Uterus (tissue), 2 donors: ENCODE measurements at regions not wholly inside any gene's neighbourhood (a gene's known extent, or its start where the extent isn't known, plus 50 kb on each side); places are given as distances from the start of the nearest gene placed in this dataset.

Experiments
- POLR2A ChIP-seq, 2 donors: fragments of 450-650 bp; IDR thresholded peaks; one replicate each; pipeline ENCODE4 v1.6.1; 2016; ENCODE audit warnings: antibody characterized with exemption in 2 of 2, mild to moderate bottlenecking in 1 of 2, moderate library complexity in 1 of 2
- TF ChIP-seq, protein P1 (sequence below), 4 experiments: fragments of 200-600 bp in 2 of 4; fragments of 450-650 bp in 2 of 4; sonication (generic) in 2 of 4; IDR thresholded peaks; one replicate each; pipeline ENCODE4 v1.5.1; 2016 to 2019; ENCODE audit warnings: antibody characterized with exemption in 4 of 4, mild to moderate bottlenecking in 2 of 4, moderate library complexity in 1 of 4

GRCh38 chr5:4159681-4160080 lies 564.0 kb downstream of the IRX1 start:
- TF ChIP-seq POLR2A (IDR thresholded peaks at IDR 0.05): no peak
- TF ChIP-seq, protein P1, sequence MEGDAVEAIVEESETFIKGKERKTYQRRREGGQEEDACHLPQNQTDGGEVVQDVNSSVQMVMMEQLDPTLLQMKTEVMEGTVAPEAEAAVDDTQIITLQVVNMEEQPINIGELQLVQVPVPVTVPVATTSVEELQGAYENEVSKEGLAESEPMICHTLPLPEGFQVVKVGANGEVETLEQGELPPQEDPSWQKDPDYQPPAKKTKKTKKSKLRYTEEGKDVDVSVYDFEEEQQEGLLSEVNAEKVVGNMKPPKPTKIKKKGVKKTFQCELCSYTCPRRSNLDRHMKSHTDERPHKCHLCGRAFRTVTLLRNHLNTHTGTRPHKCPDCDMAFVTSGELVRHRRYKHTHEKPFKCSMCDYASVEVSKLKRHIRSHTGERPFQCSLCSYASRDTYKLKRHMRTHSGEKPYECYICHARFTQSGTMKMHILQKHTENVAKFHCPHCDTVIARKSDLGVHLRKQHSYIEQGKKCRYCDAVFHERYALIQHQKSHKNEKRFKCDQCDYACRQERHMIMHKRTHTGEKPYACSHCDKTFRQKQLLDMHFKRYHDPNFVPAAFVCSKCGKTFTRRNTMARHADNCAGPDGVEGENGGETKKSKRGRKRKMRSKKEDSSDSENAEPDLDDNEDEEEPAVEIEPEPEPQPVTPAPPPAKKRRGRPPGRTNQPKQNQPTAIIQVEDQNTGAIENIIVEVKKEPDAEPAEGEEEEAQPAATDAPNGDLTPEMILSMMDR (IDR thresholded peaks at IDR 0.05): no peak
